ENCODE measurements at regions not wholly inside any gene's neighbourhood (a gene's known extent, or its start where the extent isn't known, plus 50 kb on each side); places are given as distances from the start of the nearest gene placed in this dataset.

- TF ChIP-seq HCFC1 (IDR thresholded peaks at IDR 0.05; ENCODE audit: low read depth, low read length) (no peak), DZIP1 (CRISPR knock-in tag; IDR thresholded peaks at IDR 0.05) (no peak), PHB2 (IDR thresholded peaks at IDR 0.05; ENCODE audit: partially characterized antibody) (no peak)
Measured at GRCh38 chr14:97058589-97058988, 261.4 kb downstream of the VRK1 start (continued).

GRCh38 chr14:97061198-97061597 lies 264.0 kb downstream of the VRK1 start:
- no peaks in the 10 kb centered on the region for H4K20me1 ChIP-seq (ENCODE audit: insufficient read depth, low read length)
- CTCF ChIA-PET (ENCODE audit: low intra/inter-chr PET ratio, low total read pairs) = no interaction called here
- intact Hi-C loops (cut with micrococcal nuclease; ENCODE audit: unreplicated experiment) = no loop called here
- FAIRE-seq = no peak
- in situ Hi-C loops (cut with HindIII; ENCODE audit: extremely low pct_ligation_motif_present, low pct_unique_long_range_greater_than_20kb) = no loop called here
- no peak overlapping the region for H3K27ac ChIP-seq (ENCODE audit: extremely low read length, insufficient read depth, low read length)
- ATAC-seq = no peak
- TF ChIP-seq ZNF343 (CRISPR knock-in tag; IDR thresholded peaks at IDR 0.05) (no peak), SOX6 (IDR thresholded peaks at IDR 0.05) (no peak), SOX6 (CRISPR knock-in tag; IDR thresholded peaks at IDR 0.05) (no peak), ZNF816 (CRISPR knock-in tag; IDR thresholded peaks at IDR 0.05; ENCODE audit: borderline replicate concordance) (no peak), DZIP1 (CRISPR knock-in tag; IDR thresholded peaks at IDR 0.05) (no peak), E2F5 (CRISPR knock-in tag; conservative IDR thresholded peaks at IDR 0.05) (no peak), RNF219 (CRISPR knock-in tag; IDR thresholded peaks at IDR 0.05) (no peak), ZBTB46 (CRISPR knock-in tag; IDR thresholded peaks at IDR 0.05; ENCODE audit: borderline replicate concordance) (no peak)
- WGBS (ENCODE audit: low lambda C conversion rate) = 64% methylated on average over 14 of the region's 14 CpGs
- H3K9ac ChIP-seq (ENCODE audit: insufficient read depth, low read depth, low read length) = no peak overlapping the region
- no peaks in the 10 kb centered on the region for H3K79me2 ChIP-seq (ENCODE audit: insufficient read depth, low read length)
- no peak overlapping the region for H3K4me3 ChIP-seq (replicated peaks in 1 of 3; ENCODE audit: insufficient read depth in 1 of 3, low read depth in 2 of 3, low read length in 3 of 3)
- no peaks in the 10 kb centered on the region for H3K9me3 ChIP-seq (ENCODE audit: low read length)
- DNase-seq (ENCODE audit: low spot score) = no peak
- no peaks in the 10 kb centered on the region for H3K4me1 ChIP-seq (ENCODE audit: insufficient read depth, low read length)
- H3K27me3 ChIP-seq (ENCODE audit: control insufficient read depth in 1 of 2, insufficient read depth in 2 of 2, low read length in 2 of 2) = peaks cover 0 to under 1% of the 10 kb centered on the region in 2 experiments; a peak in 2 of 5 replicates
- no peak overlapping the region for H2AFZ ChIP-seq (ENCODE audit: low read length)
- no TSS peak for BruUV-seq (replicated peaks)
- POLR2A ChIA-PET = no interaction called here
- no peaks in the 10 kb centered on the region for H3K36me3 ChIP-seq (replicated peaks in 1 of 2; ENCODE audit: control insufficient read depth in 1 of 2, insufficient read depth in 2 of 2, low read length in 2 of 2)
- H3K4me2 ChIP-seq (ENCODE audit: low read depth, low read length) = no peak overlapping the region

Data from HepG2 (cell line).